ENCODE measurements at regions not wholly inside any gene's neighbourhood (a gene's known extent, or its start where the extent isn't known, plus 50 kb on each side); places are given as distances from the start of the nearest gene placed in this dataset.

DNA sequence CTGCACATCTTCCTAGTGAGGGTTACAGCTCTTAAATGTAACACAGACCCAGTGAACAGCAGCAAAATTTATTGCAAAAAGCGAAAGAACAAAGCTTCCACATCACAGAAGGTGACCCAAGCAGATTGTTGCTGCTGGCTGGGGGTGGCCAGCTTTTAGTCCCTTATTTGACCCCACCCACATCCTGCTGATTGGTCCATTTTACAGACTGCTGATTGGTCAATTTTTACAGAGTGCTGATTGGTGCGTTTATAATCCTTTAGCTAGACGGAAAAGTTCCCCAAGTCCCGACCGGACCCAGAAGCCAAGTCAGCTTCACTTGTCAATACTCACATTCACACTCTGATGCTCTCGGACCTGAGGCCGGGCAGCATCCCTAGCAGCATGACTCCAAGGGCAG, 154.5 kb upstream of the ATP10A start:
- Histone ChIP-seq H3K4me3 (no peak overlapping the region), H3K27me3 (replicated peaks; ENCODE audit: insufficient read depth) (no peaks in the 10 kb centered on the region), H3K27ac (no peak overlapping the region), H3K4me1 (ENCODE audit: control insufficient read depth in 1 of 2, low read depth in 2 of 2) (no peaks in the 10 kb centered on the region), H3K9me3 (no peaks in the 10 kb centered on the region), H3K36me3 (no peaks in the 10 kb centered on the region)
- TF ChIP-seq, protein P1, sequence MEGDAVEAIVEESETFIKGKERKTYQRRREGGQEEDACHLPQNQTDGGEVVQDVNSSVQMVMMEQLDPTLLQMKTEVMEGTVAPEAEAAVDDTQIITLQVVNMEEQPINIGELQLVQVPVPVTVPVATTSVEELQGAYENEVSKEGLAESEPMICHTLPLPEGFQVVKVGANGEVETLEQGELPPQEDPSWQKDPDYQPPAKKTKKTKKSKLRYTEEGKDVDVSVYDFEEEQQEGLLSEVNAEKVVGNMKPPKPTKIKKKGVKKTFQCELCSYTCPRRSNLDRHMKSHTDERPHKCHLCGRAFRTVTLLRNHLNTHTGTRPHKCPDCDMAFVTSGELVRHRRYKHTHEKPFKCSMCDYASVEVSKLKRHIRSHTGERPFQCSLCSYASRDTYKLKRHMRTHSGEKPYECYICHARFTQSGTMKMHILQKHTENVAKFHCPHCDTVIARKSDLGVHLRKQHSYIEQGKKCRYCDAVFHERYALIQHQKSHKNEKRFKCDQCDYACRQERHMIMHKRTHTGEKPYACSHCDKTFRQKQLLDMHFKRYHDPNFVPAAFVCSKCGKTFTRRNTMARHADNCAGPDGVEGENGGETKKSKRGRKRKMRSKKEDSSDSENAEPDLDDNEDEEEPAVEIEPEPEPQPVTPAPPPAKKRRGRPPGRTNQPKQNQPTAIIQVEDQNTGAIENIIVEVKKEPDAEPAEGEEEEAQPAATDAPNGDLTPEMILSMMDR (IDR thresholded peaks at IDR 0.05): no peak
- ATAC-seq (ENCODE audit: insufficient number of reproducible peaks, low FRiP score, low read depth) (no peak), DNase-seq (ENCODE audit: low spot score) (no peak)

- no peak for ATAC-seq (ENCODE audit: insufficient number of reproducible peaks, low FRiP score, low read depth)
- TF ChIP-seq, protein P1 (IDR thresholded peaks at IDR 0.05): no peak
- H3K36me3 ChIP-seq: no peaks in the 10 kb centered on the region
- H3K9me3 ChIP-seq: no peaks in the 10 kb centered on the region
- no peak overlapping the region for H3K27ac ChIP-seq
- H3K4me1 ChIP-seq (ENCODE audit: control insufficient read depth in 1 of 2, low read depth in 2 of 2): no peaks in the 10 kb centered on the region
- no peak for DNase-seq (ENCODE audit: low spot score)
- no peaks in the 10 kb centered on the region for H3K27me3 ChIP-seq (replicated peaks; ENCODE audit: insufficient read depth)
- H3K4me3 ChIP-seq: no peak overlapping the region
Measured at GRCh38 chr15:26015516-26016075, 152.5 kb upstream of the ATP10A start.

DNA sequence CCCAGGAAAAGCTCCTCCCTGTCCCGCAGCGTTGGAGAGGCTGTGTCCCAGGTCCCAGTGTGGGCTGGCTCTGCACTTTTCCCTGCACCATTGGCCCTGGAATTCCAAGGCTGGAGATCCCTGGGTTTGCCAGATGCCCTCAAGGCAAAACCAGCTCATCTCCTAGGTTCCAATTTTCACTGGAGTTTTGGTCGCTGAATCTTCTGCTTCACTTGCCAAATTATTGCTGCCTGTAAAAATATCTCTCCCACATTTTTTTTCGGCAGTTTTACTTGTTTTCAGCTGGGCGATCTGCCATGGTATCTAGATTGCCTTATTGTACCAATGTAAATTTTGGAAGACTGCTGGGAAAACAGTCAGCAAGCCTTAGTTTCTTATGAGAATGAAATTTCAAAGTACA, 150.9 kb upstream of the ATP10A start:
- no peak for DNase-seq (ENCODE audit: low spot score)
- H3K27me3 ChIP-seq (replicated peaks; ENCODE audit: insufficient read depth): no peaks in the 10 kb centered on the region
- ATAC-seq (ENCODE audit: insufficient number of reproducible peaks, low FRiP score, low read depth): no peak
- H3K27ac ChIP-seq: no peak overlapping the region
- no peak overlapping the region for H3K4me3 ChIP-seq
- H3K9me3 ChIP-seq: no peaks in the 10 kb centered on the region
- no peaks in the 10 kb centered on the region for H3K4me1 ChIP-seq (ENCODE audit: control insufficient read depth in 1 of 2, low read depth in 2 of 2)
- TF ChIP-seq, protein P1 (IDR thresholded peaks at IDR 0.05): no peak
- H3K36me3 ChIP-seq: no peaks in the 10 kb centered on the region

GRCh38 chr15:26011916-26012315, 148.8 kb upstream of the ATP10A start:
- DNase-seq (ENCODE audit: low spot score) (no peak), ATAC-seq (ENCODE audit: insufficient number of reproducible peaks, low FRiP score, low read depth) (no peak)
- TF ChIP-seq, protein P1 (IDR thresholded peaks at IDR 0.05): no peak
- Histone ChIP-seq H3K4me3 (no peak overlapping the region), H3K36me3 (no peaks in the 10 kb centered on the region), H3K27me3 (replicated peaks; ENCODE audit: insufficient read depth) (no peaks in the 10 kb centered on the region), H3K9me3 (no peaks in the 10 kb centered on the region), H3K27ac (no peak overlapping the region), H3K4me1 (ENCODE audit: control insufficient read depth in 1 of 2, low read depth in 2 of 2) (no peaks in the 10 kb centered on the region)

- Histone ChIP-seq H3K27me3 (replicated peaks; ENCODE audit: insufficient read depth) (no peaks in the 10 kb centered on the region), H3K27ac (no peak overlapping the region), H3K4me1 (ENCODE audit: control insufficient read depth in 1 of 2, low read depth in 2 of 2) (no peaks in the 10 kb centered on the region), H3K4me3 (no peak overlapping the region), H3K36me3 (no peaks in the 10 kb centered on the region), H3K9me3 (no peaks in the 10 kb centered on the region)
- TF ChIP-seq, protein P1 (IDR thresholded peaks at IDR 0.05): no peak
- DNase-seq (ENCODE audit: low spot score) (no peak), ATAC-seq (ENCODE audit: insufficient number of reproducible peaks, low FRiP score, low read depth) (no peak)
Measured at GRCh38 chr15:26007151-26007550, 144.0 kb upstream of the ATP10A start.

Data from thoracic aorta (tissue), 2 donors.